ENCODE measurements at regions not wholly inside any gene's neighbourhood (a gene's known extent, or its start where the extent isn't known, plus 50 kb on each side); places are given as distances from the start of the nearest gene placed in this dataset.
A peak's percentile ranks its signal among the peaks of the same experiment; 100 is the strongest.

- DNase-seq: no peak
Measured at GRCh38 chr1:87636198-87636892, 307.7 kb downstream of the LMO4 start.

GRCh38 chr1:87638636-87639035 is 310.0 kb downstream of the LMO4 start:
- no peak for DNase-seq

GRCh38 chr1:87641996-87642395 is 313.3 kb downstream of the LMO4 start:
- no peak for DNase-seq

- DNase-seq: no peak
Measured at GRCh38 chr1:87642581-87643221, 314.0 kb downstream of the LMO4 start.

GRCh38 chr1:87644033-87644578 is 315.4 kb downstream of the LMO4 start:
- DNase-seq: no peak

- peak; percentile 2 for DNase-seq
Measured at GRCh38 chr1:87644579-87645190, 316.0 kb downstream of the LMO4 start.

GRCh38 chr1:87647430-87648177 is 318.9 kb downstream of the LMO4 start:
- DNase-seq: no peak

GRCh38 chr1:87648323-87649119 is 319.8 kb downstream of the LMO4 start:
- no peak for DNase-seq

- no peak for DNase-seq
Measured at GRCh38 chr1:87650306-87650705, 321.6 kb downstream of the LMO4 start.

- DNase-seq: no peak
Measured at GRCh38 chr1:87652176-87652575, 323.5 kb downstream of the LMO4 start.

GRCh38 chr1:87665151-87665550 is 336.5 kb downstream of the LMO4 start:
- no peak for DNase-seq

- no peak for DNase-seq
Measured at GRCh38 chr1:87666681-87667080, 338.0 kb downstream of the LMO4 start.

- DNase-seq: no peak
Measured at GRCh38 chr1:87669674-87670073, 341.0 kb downstream of the LMO4 start.

GRCh38 chr1:87673309-87673708 is 344.6 kb downstream of the LMO4 start:
- no peak for DNase-seq

GRCh38 chr1:87673748-87674147 is 345.1 kb downstream of the LMO4 start:
- DNase-seq: no peak

- DNase-seq: no peak
Measured at GRCh38 chr1:87674791-87675190, 346.1 kb downstream of the LMO4 start.

GRCh38 chr1:87678266-87678665 is 349.6 kb downstream of the LMO4 start:
- DNase-seq: no peak

- DNase-seq: no peak
Measured at GRCh38 chr1:87682565-87682964, 353.9 kb downstream of the LMO4 start.

GRCh38 chr1:87683196-87683956 is 354.7 kb downstream of the LMO4 start:
- no peak for DNase-seq

- DNase-seq: no peak
Measured at GRCh38 chr1:87684194-87684593, 355.5 kb downstream of the LMO4 start.

GRCh38 chr1:87684713-87685205 is 356.1 kb downstream of the LMO4 start:
- no peak for DNase-seq
